ENCODE measurements at regions not wholly inside any gene's neighbourhood (a gene's known extent, or its start where the extent isn't known, plus 50 kb on each side); places are given as distances from the start of the nearest gene placed in this dataset.

GRCh38 chr6:9398071-9398766, 962.9 kb upstream of the SLC35B3 start:
- no peak for TF ChIP-seq CTCF (IDR thresholded peaks at IDR 0.05; ENCODE audit: low read depth, low read length, missing control alignments)
- in situ Hi-C loops (cut with HindIII; ENCODE audit: low sequenced_read_pairs): no loop called here
- no peak overlapping the region for H3K4me3 ChIP-seq (ENCODE audit: low read depth, low read length)
- DNase-seq (ENCODE audit: low read depth): no peak

- in situ Hi-C loops (cut with HindIII; ENCODE audit: low sequenced_read_pairs): no loop called here
- no peak for TF ChIP-seq CTCF (IDR thresholded peaks at IDR 0.05; ENCODE audit: low read depth, low read length, missing control alignments)
- H3K4me3 ChIP-seq (ENCODE audit: low read depth, low read length): no peak overlapping the region
- DNase-seq (ENCODE audit: low read depth): no peak
Measured at GRCh38 chr6:9388596-9388995, 953.3 kb upstream of the SLC35B3 start.

GRCh38 chr6:9380568-9380967, 945.2 kb upstream of the SLC35B3 start:
- no peak for TF ChIP-seq CTCF (IDR thresholded peaks at IDR 0.05; ENCODE audit: low read depth, low read length, missing control alignments)
- DNase-seq (ENCODE audit: low read depth): no peak
- in situ Hi-C loops (cut with HindIII; ENCODE audit: low sequenced_read_pairs): no loop called here
- H3K4me3 ChIP-seq (ENCODE audit: low read depth, low read length): no peak overlapping the region

- no peak overlapping the region for H3K4me3 ChIP-seq (ENCODE audit: low read depth, low read length)
- in situ Hi-C loops (cut with HindIII; ENCODE audit: low sequenced_read_pairs): no loop called here
- TF ChIP-seq CTCF (IDR thresholded peaks at IDR 0.05; ENCODE audit: low read depth, low read length, missing control alignments): no peak
- no peak for DNase-seq (ENCODE audit: low read depth)
Measured at GRCh38 chr6:9373308-9373707, 938.0 kb upstream of the SLC35B3 start.

GRCh38 chr6:9370480-9370879, 935.1 kb upstream of the SLC35B3 start:
- H3K4me3 ChIP-seq (ENCODE audit: low read depth, low read length): no peak overlapping the region
- in situ Hi-C loops (cut with HindIII; ENCODE audit: low sequenced_read_pairs): no loop called here
- no peak for TF ChIP-seq CTCF (IDR thresholded peaks at IDR 0.05; ENCODE audit: low read depth, low read length, missing control alignments)
- no peak for DNase-seq (ENCODE audit: low read depth)

- no peak for DNase-seq (ENCODE audit: low read depth)
- no peak for TF ChIP-seq CTCF (IDR thresholded peaks at IDR 0.05; ENCODE audit: low read depth, low read length, missing control alignments)
- H3K4me3 ChIP-seq (ENCODE audit: low read depth, low read length): no peak overlapping the region
- in situ Hi-C loops (cut with HindIII; ENCODE audit: low sequenced_read_pairs): no loop called here
Measured at GRCh38 chr6:9365378-9365777, 930.0 kb upstream of the SLC35B3 start.
